Lower lobe of right lung (tissue), 2 donors: ENCODE measurements at regions not wholly inside any gene's neighbourhood (a gene's known extent, or its start where the extent isn't known, plus 50 kb on each side); places are given as distances from the start of the nearest gene placed in this dataset.
"Not testable (repeated sequence)": the region's sequence is repeated elsewhere in the genome, so short reads cannot be mapped to it uniquely, and the experiment has no call there.

ENCODE experiments used
- ATAC-seq, 2 donors: fragments of 200-7000 bp; cut with Tn5 transposase; one replicate each; pipeline ENCODE4 v1.9.1; 2020 to 2022; ENCODE audit warnings: mild to moderate bottlenecking in 2 of 2, moderate library complexity in 2 of 2
- DNase-seq: peaks from one replicate; pipeline ENCODE4 v3.0.0-alpha.2; 2020
- H3K27ac ChIP-seq: fragments of 200-600 bp; one replicate; pipeline ENCODE4 v1.8.0; 2022
- H3K27me3 ChIP-seq: fragments of 200-600 bp; one replicate; pipeline ENCODE4 v1.8.0; 2022; ENCODE audit warnings: low read depth
- H3K36me3 ChIP-seq: fragments of 200-600 bp; one replicate; pipeline ENCODE4 v1.8.0; 2022; ENCODE audit warnings: mild to moderate bottlenecking
- H3K4me1 ChIP-seq: fragments of 200-600 bp; one replicate; pipeline ENCODE4 v1.8.0; 2022
- H3K4me3 ChIP-seq: fragments of 200-600 bp; one replicate; pipeline ENCODE4 v1.8.0; 2022; ENCODE audit warnings: mild to moderate bottlenecking
- H3K9me3 ChIP-seq: fragments of 200-600 bp; one replicate; pipeline ENCODE4 v1.8.0; 2022
- intact Hi-C: fragments of 100-400 bp; cut with DNase I; formaldehyde crosslinking; loops from one replicate; pipeline ENCODE4 v1.11.0; 2022
- TF ChIP-seq, protein P1 (sequence below): fragments of 200-600 bp; IDR thresholded peaks from one replicate; pipeline ENCODE4 v1.8.0; 2022; ENCODE audit warnings: antibody characterized with exemption, mild to moderate bottlenecking
- donor health status: DM: no; HTN: yes; CAD: no; lungs with severe emphysema.

DNA sequence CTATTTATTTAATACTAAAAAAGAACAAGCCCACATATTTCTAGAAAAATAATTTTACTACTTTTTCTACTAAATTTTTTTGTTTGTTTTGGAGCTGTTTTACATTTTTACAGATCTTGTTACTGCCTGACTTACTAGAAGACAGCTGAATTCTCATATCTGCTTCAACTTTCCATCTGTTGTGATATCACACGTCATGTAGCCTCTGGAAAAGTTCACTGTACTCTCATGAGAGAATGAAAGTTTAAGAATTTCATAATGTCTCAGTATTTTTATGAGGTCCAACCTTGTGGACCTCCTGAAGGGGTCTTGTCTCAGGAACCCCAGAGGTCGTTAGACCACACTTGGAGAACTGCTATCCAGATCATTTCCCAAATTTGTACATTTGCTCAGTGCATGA is 81.7 kb upstream of the MTHFD1L start:
- intact Hi-C loops: no loop called here

DNA sequence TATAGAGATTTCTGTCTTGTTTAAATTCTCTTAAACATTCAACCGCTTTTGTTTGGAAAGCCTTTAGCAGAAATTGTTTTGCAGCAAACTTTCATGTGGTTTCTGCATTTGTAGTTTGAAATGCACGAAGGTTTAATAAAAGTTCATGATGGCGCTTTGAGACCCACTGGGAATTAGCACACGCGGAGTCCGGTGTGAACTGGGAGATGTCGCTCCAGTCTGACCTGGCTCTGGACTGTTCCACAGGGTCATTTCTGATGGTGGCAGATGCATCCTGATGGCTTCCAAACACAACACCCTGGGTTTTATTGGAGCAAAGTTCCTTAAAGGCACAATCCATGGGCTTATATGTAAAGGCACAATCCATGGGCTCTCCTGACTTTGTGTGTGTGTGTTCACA is 78.1 kb upstream of the MTHFD1L start:
- no peak for DNase-seq
- H3K4me1 ChIP-seq: peaks cover 6% of the 10 kb centered on the region
- TF ChIP-seq, protein P1, sequence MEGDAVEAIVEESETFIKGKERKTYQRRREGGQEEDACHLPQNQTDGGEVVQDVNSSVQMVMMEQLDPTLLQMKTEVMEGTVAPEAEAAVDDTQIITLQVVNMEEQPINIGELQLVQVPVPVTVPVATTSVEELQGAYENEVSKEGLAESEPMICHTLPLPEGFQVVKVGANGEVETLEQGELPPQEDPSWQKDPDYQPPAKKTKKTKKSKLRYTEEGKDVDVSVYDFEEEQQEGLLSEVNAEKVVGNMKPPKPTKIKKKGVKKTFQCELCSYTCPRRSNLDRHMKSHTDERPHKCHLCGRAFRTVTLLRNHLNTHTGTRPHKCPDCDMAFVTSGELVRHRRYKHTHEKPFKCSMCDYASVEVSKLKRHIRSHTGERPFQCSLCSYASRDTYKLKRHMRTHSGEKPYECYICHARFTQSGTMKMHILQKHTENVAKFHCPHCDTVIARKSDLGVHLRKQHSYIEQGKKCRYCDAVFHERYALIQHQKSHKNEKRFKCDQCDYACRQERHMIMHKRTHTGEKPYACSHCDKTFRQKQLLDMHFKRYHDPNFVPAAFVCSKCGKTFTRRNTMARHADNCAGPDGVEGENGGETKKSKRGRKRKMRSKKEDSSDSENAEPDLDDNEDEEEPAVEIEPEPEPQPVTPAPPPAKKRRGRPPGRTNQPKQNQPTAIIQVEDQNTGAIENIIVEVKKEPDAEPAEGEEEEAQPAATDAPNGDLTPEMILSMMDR: no peak
- intact Hi-C loops: no loop called here
- H3K27ac ChIP-seq: no peak overlapping the region
- no peaks in the 10 kb centered on the region for H3K9me3 ChIP-seq
- no peaks in the 10 kb centered on the region for H3K27me3 ChIP-seq
- H3K36me3 ChIP-seq: no peaks in the 10 kb centered on the region
- ATAC-seq: no peak
- no peak overlapping the region for H3K4me3 ChIP-seq

More for the DNA sequence above, 81.7 kb upstream of the MTHFD1L start:
- Histone ChIP-seq H3K27ac (no peak overlapping the region), H3K4me1 (peaks cover 6% of the 10 kb centered on the region), H3K9me3 (no peaks in the 10 kb centered on the region), H3K36me3 (no peaks in the 10 kb centered on the region), H3K4me3 (no peak overlapping the region), H3K27me3 (no peaks in the 10 kb centered on the region)
- DNase-seq (no peak), ATAC-seq (no peak)
- TF ChIP-seq, protein P1: no peak

DNA sequence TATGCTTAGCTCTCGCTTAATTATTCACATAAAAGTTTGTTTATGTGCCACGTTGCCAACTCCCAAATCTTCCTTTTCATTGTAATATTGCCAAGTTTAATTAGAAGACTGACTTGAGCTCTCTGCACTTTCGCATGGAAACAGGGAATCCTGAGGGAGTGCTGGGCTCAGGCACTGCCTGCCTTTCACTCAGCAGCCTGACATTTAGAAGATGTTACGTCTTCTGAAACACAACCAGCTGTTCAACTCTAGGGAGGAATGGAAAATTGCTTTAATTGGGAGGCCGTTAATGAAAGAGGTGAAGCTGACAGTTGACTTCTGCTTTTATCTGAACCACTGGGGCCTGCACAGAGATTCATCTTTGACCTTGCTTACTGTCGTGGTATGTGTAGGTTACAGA is 77.4 kb upstream of the MTHFD1L start:
- TF ChIP-seq, protein P1: no peak
- Histone ChIP-seq H3K9me3 (no peaks in the 10 kb centered on the region), H3K4me1 (peaks cover 6% of the 10 kb centered on the region), H3K36me3 (no peaks in the 10 kb centered on the region), H3K4me3 (no peak overlapping the region), H3K27me3 (no peaks in the 10 kb centered on the region), H3K27ac (no peak overlapping the region)
- intact Hi-C loops: no loop called here
- peak in 1 of 2 donors; percentile 34 for ATAC-seq
- DNase-seq: no peak

DNA sequence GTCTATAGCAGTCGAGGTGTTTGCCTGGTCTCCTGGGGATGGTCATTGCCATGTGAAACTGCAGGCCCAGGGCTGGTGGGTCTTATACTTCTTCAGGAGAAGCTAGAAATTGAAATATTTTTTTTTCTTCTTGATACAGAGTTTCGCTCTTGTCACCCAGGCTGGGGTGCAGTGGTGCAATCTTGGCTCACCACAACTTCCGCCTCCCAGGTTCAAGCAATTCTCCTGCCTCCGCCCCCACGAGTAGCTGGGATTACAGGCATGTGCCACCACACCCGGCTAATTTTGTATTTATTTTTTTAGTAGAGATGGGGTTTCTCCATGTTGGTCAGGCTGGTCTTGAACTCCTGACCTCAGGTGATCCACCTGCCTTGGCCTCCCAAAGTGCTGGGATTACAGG is 75.6 kb upstream of the MTHFD1L start:
- H3K27ac ChIP-seq, H3K4me1 ChIP-seq, H3K36me3 ChIP-seq, H3K27me3 ChIP-seq, H3K4me3 ChIP-seq, H3K9me3 ChIP-seq, ATAC-seq, intact Hi-C loops: not testable (repeated sequence)
- peak; percentile 64 for DNase-seq

DNA sequence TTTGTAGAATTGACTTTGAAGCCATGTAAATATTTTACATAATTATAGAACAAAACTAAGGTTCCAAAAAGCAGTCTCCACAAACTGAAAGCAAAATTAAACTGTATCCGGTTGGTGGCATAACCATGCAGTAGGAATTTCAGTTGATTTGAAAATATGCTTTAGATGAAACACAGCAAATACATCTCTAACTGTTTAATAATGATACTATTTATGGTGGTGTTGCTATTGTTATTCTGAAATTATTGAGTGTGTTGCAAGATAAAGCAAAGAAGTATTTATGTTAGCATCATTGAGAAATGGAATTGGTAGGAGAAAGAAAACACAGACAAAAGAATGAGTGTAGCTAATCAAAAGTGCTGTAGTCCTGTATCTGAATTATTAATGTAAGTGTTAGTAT is 73.8 kb upstream of the MTHFD1L start:
- intact Hi-C loops: no loop called here
- Histone ChIP-seq H3K4me1 (peaks cover 6% of the 10 kb centered on the region), H3K27me3 (no peaks in the 10 kb centered on the region), H3K4me3 (no peak overlapping the region), H3K36me3 (no peaks in the 10 kb centered on the region), H3K27ac (no peak overlapping the region), H3K9me3 (no peaks in the 10 kb centered on the region)
- no peak for ATAC-seq
- no peak for DNase-seq
- TF ChIP-seq, protein P1: no peak

DNA sequence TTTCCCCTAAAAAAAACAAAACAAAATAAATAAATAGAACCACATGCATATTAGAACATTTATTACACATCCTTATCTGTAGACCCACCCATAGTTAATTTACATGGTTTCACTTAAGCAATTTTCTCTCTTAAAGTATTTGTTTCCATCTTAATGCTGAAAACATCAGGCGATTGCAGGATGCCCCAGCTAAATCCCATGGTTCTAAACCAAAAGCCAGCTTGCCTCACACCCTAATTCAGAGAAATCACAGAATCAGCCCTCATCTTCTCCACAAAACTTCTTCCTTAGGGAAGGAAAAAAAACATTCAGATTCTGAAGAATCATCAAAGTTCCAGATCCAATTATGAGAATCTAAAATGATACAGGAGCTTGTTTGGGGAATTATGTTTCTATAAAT is 67.6 kb upstream of the MTHFD1L start:
- no peaks in the 10 kb centered on the region for H3K27me3 ChIP-seq
- no peaks in the 10 kb centered on the region for H3K4me1 ChIP-seq
- no peaks in the 10 kb centered on the region for H3K36me3 ChIP-seq
- H3K9me3 ChIP-seq: no peaks in the 10 kb centered on the region
- intact Hi-C loops: no loop called here
- DNase-seq (no peak), ATAC-seq (no peak)
- TF ChIP-seq, protein P1: no peak
- H3K27ac ChIP-seq: no peak overlapping the region
- H3K4me3 ChIP-seq: no peak overlapping the region
